SK-MEL-5 (cell line): ENCODE measurements at regions not wholly inside any gene's neighbourhood (a gene's known extent, or its start where the extent isn't known, plus 50 kb on each side); places are given as distances from the start of the nearest gene placed in this dataset.
"Not testable (repeated sequence)": the region's sequence is repeated elsewhere in the genome, so short reads cannot be mapped to it uniquely, and the experiment has no call there.

Source experiments
- DNase-seq: peaks from one replicate; pipeline ENCODE4 v3.0.0-alpha.2; 2016; ENCODE audit warnings: low read depth, low spot score
- in situ Hi-C: cut with HindIII; loops from 2 replicates; pipeline ENCODE4 v1.10.0; 2016; ENCODE audit warnings: low sequenced_read_pairs, high pct_unique_total_duplicates, low pct_unique_long_range_greater_than_20kb

DNA sequence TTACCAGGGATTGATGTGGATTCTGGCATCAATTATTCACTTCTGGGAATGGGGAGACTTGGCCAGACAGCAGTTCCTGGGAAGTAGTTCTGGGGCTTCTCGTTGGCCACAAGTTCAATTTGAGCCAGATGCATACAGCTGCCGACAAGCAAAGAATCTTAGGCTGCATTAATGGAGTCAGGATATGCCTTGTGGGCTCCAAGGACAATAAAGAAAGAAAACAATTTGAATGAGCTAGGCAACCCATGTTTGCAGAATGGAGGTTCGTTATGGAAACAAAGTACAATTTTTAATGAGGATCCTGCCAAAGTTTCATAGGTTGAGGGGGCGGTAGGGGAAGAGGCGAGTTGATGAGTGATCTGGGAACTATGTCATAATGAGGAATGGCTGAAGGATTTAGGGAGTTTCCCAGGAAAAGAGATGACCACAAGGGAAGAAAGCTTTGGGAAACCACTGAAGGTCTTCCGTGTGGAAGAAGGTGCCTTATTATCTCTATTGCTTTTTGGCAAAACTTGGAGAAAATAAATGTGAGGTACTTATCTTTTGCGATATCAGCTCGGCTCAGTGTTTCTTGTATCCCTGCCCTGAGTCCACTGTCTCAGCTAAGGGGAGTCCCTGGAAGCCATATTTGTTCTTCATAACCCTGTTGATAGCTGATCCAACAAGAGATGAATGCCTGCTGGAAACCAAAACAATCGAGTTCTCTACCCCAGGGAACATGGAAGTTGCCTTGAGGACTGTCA lies 181.0 kb upstream of the ZNF217 start:
- DNase-seq: no peak
- in situ Hi-C loops: loop anchor here (25.0 kb wide), 1 partner anchor 138 kb away; no protein-coding TSS in a partner anchor

GRCh38 chr20:53773792-53774401 lies 180.3 kb upstream of the ZNF217 start:
- in situ Hi-C loops: loop anchor here (25.0 kb wide), 1 partner anchor 138 kb away; no protein-coding TSS in a partner anchor
- DNase-seq: peak; percentile 34

GRCh38 chr20:53773066-53773791 lies 179.6 kb upstream of the ZNF217 start:
- in situ Hi-C loops: loop anchor here (25.0 kb wide), 1 partner anchor 139 kb away; no protein-coding TSS in a partner anchor
- not testable (repeated sequence) for DNase-seq

DNA sequence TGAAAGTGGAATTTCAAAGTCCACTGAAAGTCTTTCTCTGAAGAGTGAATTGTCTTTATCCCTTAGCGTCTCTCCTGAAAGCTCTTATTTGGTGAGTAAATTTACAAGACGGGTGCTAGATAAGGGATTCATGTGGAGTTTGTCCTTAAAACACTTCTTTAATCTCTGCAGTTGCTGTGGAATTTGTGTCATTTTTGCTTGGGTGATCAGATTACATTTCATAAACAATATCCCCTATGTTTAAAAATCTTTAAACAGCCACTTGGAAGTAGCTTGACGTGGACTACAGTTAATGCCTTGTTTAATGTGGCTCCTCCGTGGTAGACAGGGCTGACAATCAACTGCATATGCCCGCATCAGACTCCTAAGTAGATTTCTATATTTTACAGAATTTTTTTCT lies 175.4 kb upstream of the ZNF217 start:
- in situ Hi-C loops: loop anchor here (25.0 kb wide), 1 partner anchor 143 kb away; no protein-coding TSS in a partner anchor
- peak; percentile 95 for DNase-seq

DNA sequence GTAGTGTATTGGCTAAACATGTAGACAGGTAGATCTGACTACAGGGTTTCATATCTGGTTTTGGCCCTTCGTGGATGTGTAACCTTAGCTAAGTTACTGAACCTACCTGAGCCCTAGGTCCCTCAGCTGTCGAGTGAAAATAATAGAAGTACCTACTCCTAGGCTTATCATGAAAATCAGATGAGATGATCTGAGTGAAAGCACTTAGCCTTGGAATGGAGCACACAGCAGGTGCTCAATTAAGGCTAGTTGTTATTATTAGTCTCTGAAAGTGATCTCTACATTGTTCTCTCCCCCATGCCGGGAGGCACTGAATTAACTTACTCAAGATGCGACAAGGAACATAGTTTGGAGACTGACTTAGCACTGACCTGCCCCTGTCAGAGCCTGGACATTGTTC lies 174.7 kb upstream of the ZNF217 start:
- no peak for DNase-seq
- in situ Hi-C loops: loop anchor here (25.0 kb wide), 1 partner anchor 144 kb away; no protein-coding TSS in a partner anchor

- no peak for DNase-seq
- in situ Hi-C loops: loop anchor here (25.0 kb wide), 1 partner anchor 145 kb away; no protein-coding TSS in a partner anchor
Observed at GRCh38 chr20:53767206-53767930, 173.7 kb upstream of the ZNF217 start.

- in situ Hi-C loops: loop anchor here (25.0 kb wide), 1 partner anchor 148 kb away; no protein-coding TSS in a partner anchor
- DNase-seq: no peak
Observed at GRCh38 chr20:53764415-53764800, 170.8 kb upstream of the ZNF217 start.

DNA sequence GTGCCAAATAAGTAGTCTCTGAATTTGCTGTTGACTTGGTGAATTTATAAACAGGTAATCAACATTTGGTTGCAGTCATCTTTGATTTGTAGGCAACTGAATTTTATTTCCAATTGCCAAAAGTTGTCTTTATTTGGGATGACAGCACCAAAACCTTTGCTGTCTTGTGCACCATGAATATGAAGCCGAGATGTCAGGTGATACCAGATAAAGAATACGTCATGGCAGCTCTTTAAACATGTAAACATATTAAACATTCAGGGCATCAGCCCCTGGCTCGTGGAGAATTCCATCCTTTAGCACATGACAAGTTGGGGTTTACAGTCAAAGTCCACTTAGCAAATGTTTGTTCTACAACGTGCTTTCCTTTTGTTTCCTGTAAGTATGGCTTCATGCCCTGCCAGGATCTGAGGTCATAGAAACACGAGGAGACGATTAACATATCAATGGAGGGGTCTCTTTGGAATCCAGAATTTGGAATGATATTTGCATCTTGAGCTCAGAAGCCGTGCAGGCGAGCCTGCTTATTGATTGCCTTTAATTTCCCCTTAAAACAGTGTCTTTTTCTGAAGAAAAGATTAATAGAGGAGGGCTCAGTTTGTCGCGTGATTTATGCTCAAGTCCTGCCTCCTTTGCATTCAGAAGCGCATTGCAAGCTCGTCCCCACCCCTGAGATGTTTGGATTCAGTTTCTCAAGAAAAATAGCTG lies 170.2 kb upstream of the ZNF217 start:
- DNase-seq: peak; percentile 67
- in situ Hi-C loops: loop anchor here (25.0 kb wide), 1 partner anchor 148 kb away; no protein-coding TSS in a partner anchor

- not testable (repeated sequence) for DNase-seq
- in situ Hi-C loops: loop anchor here (25.0 kb wide), 1 partner anchor 150 kb away; no protein-coding TSS in a partner anchor
Observed at GRCh38 chr20:53762423-53762798, 168.8 kb upstream of the ZNF217 start.

DNA sequence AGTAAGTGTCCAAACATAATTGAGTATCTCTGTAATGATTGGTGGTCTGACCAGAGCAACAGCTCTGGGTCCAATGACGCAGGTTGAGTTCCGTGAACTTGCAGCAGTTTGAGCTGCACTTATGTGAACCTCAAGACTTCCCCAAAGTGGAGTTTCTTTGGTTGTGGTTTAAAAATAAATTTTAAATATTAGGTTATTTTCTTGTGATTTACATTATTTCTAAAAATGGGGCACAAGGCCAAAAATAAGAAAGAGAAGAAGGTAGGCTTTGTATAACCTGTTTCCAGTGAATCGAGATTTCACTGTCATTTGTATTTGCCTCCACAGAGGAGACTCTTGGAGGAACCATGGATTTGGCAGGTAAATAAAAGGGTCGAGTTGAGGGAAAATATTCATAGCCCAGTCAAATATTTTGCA lies 166.4 kb upstream of the ZNF217 start:
- in situ Hi-C loops: loop anchor here (25.0 kb wide), 1 partner anchor 152 kb away; no protein-coding TSS in a partner anchor

GRCh38 chr20:53757472-53757913 lies 163.9 kb upstream of the ZNF217 start:
- in situ Hi-C loops: loop anchor here (25.0 kb wide), 1 partner anchor 155 kb away; no protein-coding TSS in a partner anchor
- DNase-seq: peak; percentile 64

More for the DNA sequence above, 166.4 kb upstream of the ZNF217 start:
- DNase-seq: no peak

DNA sequence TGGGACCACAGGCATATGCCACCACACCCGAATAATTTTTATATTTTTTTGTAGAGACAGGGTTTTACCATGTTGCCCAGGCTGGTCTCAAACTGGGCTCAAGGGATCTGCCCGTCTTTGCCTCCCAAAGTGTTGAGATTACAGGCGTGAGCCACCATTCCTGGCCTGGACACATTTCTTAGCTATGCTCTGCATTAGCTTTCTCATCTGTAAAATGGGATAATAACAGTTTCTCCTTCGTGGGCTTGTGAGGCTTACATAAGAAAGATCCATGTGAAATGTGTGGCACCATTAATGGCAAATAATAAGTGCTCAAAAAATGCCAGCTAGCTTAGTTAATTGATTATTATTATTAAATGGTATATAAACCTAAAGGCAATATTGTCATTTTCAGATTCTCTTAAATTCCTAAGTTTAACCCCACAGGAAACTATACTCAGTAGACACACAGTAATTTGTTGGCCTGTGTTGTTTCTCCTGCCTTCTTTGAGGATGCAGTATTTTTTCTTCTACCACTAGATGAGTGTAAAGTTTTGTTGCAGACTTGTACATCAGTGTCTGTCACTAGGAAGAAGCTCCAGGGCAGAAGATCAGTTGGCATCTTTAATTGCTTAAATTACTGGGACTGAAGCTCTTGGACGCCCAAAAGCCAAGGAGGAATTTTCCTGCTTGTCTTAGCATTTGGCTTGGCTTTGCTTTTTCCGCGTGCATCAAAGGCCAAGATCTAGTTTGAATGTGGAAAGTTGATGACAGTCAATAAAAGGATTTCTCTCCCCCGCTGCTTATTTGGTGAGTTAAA lies 162.3 kb upstream of the ZNF217 start:
- in situ Hi-C loops: loop anchor here (25.0 kb wide), 1 partner anchor 156 kb away; no protein-coding TSS in a partner anchor
- no peak for DNase-seq

GRCh38 chr20:53753880-53754459 lies 160.3 kb upstream of the ZNF217 start:
- in situ Hi-C loops: loop anchor here (25.0 kb wide), 1 partner anchor 158 kb away; no protein-coding TSS in a partner anchor
- DNase-seq: no peak

GRCh38 chr20:53752971-53753879 lies 159.6 kb upstream of the ZNF217 start:
- in situ Hi-C loops: loop anchor here (25.0 kb wide), 1 partner anchor 159 kb away; no protein-coding TSS in a partner anchor
- no peak for DNase-seq
